SK-MEL-5 (cell line): ENCODE measurements at regions not wholly inside any gene's neighbourhood (a gene's known extent, or its start where the extent isn't known, plus 50 kb on each side); places are given as distances from the start of the nearest gene placed in this dataset.
"Not testable (repeated sequence)": the region's sequence is repeated elsewhere in the genome, so short reads cannot be mapped to it uniquely, and the experiment has no call there.

Experiments
- DNase-seq: peaks from one replicate; pipeline ENCODE4 v3.0.0-alpha.2; 2016; ENCODE audit warnings: low read depth, low spot score
- in situ Hi-C: cut with HindIII; loops from 2 replicates; pipeline ENCODE4 v1.10.0; 2016; ENCODE audit warnings: low sequenced_read_pairs, high pct_unique_total_duplicates, low pct_unique_long_range_greater_than_20kb

DNA sequence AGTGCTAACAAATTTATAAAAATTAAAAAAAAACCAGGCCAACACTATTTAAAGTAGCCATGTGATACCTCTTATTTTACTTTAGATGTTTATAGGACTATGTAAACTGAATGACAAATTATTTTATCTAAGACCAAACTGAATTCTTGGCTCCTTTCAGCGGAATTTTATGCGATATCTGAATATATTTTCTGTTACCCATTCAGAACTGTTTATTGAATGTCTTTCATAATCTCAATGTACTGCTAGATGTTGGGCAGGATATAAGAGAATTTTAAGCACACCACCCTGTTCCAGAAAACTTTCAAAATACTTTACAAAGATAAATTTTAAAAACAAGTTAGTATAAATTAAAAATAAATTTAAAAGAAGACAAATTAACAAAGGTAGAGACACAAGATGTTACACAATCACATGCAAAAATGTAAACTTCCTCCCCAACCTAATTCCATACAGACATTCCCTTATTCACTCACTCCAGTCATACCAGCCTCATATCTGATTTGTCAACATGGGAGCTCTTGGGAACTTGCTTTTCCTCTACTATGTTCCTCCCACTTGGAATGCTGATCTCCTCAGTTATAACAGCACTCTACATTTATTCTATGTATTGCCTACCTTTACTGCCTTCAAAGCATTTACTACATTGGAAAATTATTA, 154.6 kb upstream of the MBNL1 start:
- DNase-seq = no peak
- in situ Hi-C loops = no loop called here

GRCh38 chr3:152120601-152121269, 148.0 kb upstream of the MBNL1 start:
- DNase-seq = no peak
- in situ Hi-C loops = no loop called here

DNA sequence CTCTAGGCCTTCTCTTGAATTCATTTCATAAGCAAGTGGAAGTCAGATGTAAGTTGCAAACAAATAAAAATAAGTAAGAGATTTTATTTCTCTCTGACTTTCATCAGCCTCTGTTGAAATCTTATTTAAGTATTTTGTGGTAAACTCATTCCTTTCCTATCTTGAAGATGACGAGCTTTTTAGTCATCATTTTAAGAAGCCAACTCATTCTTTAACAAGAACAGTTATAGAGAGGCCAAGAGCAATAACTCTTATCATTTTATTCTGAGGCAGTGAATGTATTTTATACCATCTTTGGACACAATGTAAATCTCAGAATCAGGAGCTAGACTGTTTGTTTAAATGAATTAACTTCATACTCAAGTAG, 147.5 kb upstream of the MBNL1 start:
- DNase-seq = no peak
- in situ Hi-C loops = no loop called here

GRCh38 chr3:152122851-152123250, 145.9 kb upstream of the MBNL1 start:
- in situ Hi-C loops = no loop called here
- DNase-seq = no peak

DNA sequence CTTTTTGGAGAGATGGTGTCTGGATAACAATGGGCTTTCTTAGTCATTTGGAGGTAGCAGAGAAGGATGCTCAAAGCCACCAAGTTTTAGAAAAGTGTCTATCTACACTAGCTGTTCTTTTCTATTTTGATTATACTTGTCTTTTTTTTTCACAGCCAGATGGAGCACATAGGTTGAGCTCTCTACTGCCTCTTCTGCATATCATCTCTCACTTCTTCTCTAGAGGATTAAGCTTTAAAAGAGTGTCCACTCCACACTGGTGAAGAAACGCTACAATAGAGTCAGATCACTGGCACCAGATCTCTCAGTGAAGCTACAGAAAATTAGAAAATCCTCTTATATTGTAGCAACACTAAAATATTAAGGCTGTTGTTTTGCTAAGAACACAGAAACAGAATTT, 145.3 kb upstream of the MBNL1 start:
- in situ Hi-C loops = no loop called here

GRCh38 chr3:152126260-152126659, 142.5 kb upstream of the MBNL1 start:
- in situ Hi-C loops = no loop called here
- DNase-seq = no peak

More for the DNA sequence above, 145.3 kb upstream of the MBNL1 start:
- no peak for DNase-seq

GRCh38 chr3:152127058-152127457, 141.7 kb upstream of the MBNL1 start:
- in situ Hi-C loops = no loop called here
- no peak for DNase-seq

- in situ Hi-C loops = no loop called here
These were observed 140.4 kb upstream of the MBNL1 start for GRCh38 chr3:152128356-152128755.

DNA sequence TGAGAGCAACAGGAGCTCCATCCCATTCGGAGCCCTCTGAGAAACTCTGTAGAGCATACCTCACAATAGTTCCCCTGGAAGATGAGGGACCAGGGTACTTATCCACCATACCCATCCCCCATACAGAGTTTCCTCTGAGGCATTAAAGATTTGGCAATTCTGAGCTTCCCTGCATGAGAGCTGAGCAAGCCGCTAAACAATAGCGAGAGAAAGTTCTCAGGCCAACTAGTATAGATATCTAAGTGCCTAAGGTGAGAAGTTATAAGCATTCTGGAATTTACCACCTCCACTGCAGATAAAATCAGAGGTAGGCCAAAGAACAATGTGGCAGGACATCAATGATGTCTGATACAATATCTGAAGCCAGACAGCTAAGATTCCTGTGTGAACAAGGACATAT, 129.1 kb upstream of the MBNL1 start:
- DNase-seq = no peak
- in situ Hi-C loops = no loop called here

More at GRCh38 chr3:152128356-152128755, 140.4 kb upstream of the MBNL1 start:
- DNase-seq = no peak

GRCh38 chr3:152146461-152146860, 122.3 kb upstream of the MBNL1 start:
- no peak for DNase-seq
- in situ Hi-C loops = no loop called here

DNA sequence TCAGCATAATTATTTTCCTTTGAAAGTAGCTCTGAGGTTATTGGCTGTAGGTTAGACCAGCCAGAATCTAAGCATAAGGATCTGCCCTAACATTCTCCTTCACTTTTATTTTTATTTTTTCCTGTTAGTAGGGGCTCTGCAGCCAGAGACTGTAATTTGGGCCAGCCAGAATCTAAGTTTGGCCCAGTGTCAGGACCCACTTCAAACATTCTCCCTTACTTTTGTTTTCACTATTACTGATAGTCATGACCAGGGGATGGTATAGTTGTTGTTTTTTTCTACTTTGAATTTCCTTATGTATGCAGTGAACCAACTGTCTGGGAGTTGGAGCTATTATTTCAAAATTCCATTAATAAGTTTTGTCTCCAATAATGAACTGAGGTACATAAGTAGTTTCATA, 121.0 kb upstream of the MBNL1 start:
- in situ Hi-C loops = no loop called here
- no peak for DNase-seq

DNA sequence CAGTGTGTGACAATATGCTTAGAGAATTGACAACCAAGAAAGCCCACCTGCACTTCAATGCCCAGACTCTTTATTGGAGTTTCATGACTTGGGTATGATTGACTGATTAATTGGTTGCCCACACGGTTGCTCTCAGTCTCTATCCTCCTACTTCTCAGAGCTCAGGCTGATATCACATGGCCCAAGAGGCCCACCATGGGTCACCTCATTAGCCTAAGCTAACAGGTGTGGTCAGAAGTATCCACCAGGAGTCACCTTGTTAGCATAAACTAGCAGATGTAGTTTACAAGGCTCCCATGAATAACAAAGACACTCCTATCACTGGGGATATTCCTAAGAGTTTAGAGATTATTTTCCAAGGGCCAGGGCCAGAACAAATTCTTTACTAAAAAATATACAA, 120.2 kb upstream of the MBNL1 start:
- in situ Hi-C loops = no loop called here

GRCh38 chr3:152149832-152150231, 118.9 kb upstream of the MBNL1 start:
- no peak for DNase-seq
- in situ Hi-C loops = no loop called here

More for the DNA sequence above, 120.2 kb upstream of the MBNL1 start:
- DNase-seq = no peak

DNA sequence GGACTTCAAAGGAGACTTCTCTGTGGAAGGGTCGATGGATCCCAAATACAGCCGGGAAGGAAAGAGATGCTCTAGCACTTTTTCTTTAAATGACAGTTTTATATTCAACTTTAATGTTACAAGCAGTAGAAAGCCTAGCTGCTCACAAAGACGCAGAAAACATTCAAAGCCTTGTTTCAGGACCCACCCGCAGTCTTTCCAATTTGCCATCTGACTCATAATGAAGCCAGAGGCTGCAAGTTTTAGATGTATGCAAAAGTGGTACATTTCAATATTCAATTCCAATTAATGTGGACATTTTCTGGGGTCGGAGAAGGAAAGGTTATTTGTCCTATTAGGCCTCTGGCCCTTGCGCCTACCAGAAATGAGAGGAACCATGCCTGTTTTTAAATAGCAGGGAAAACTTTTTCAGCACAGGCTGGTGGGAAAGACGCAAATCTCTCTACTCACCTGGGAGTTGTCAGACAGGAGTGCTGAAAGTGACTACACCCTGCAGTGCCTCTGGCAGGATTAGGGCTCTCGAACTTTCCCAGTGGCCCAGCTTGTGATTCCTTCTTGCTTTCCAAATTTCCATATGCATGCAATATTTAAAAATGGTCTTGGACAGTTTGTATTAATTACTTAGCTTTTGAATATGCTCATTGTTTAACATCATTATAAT, 117.4 kb upstream of the MBNL1 start:
- in situ Hi-C loops = no loop called here
- no peak for DNase-seq

DNA sequence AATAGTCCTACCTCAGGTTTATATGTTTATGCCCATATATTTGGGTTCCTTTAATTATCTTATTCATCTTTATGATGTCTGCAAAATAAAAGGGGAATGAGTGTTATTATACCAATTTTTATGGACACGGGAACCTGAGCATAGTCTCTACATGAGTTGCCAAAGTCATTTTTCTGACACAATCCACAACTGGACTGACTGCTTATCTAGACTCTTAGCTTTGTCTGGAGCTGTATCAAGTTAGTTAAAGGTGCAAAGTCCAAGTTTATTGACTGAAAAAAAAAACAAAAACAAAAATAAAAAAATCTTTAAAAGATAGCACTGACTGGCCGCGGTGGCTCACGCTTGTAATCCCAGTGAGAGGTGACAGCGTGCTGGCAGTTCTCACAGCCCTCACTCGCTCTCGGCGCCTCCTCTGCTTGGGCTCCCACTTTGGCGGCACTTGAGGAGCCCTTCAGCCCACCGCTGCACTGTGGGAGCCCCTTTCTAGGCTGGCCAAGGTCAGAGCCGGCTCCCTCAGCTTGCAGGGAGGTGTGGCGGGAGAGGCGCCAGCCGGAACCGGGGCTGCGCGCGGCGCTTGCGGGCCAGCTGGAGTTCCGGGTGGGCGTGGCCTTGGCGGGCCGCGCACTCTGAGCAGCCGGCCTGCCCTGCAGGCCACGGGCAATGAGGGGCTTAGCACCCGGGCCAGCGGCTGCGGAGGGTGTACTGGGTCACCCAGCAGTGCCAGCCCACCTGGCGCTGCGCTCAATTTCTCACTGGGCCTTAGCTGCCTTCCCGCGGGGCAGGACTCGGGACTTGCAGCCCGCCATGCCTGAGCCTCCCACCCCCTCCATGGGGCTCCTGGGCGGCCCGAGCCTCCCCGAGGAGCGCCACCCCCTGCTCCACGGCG, 116.6 kb upstream of the MBNL1 start:
- in situ Hi-C loops = not testable (repeated sequence)

DNA sequence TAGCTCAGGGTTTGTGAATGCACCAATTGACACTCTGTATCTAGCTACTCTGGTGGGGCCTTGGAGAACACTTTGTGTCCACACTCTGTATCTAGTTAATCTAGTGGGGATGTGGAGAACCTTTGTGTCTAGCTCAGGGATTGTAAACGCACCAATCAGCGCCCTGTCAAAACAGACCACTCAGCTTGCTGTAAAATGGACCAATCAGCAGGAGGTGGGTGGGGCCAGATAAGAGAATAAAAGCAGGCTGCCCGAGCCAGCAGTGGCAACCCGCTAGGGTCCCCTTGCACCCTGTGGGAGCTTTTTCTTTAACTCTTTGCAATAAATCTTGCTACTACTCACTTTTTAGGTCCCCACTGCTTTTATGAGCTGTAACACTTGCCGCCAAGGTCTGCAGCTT, 115.6 kb upstream of the MBNL1 start:
- not testable (repeated sequence) for DNase-seq

More for the DNA sequence above, 116.6 kb upstream of the MBNL1 start:
- DNase-seq = not testable (repeated sequence)

DNA sequence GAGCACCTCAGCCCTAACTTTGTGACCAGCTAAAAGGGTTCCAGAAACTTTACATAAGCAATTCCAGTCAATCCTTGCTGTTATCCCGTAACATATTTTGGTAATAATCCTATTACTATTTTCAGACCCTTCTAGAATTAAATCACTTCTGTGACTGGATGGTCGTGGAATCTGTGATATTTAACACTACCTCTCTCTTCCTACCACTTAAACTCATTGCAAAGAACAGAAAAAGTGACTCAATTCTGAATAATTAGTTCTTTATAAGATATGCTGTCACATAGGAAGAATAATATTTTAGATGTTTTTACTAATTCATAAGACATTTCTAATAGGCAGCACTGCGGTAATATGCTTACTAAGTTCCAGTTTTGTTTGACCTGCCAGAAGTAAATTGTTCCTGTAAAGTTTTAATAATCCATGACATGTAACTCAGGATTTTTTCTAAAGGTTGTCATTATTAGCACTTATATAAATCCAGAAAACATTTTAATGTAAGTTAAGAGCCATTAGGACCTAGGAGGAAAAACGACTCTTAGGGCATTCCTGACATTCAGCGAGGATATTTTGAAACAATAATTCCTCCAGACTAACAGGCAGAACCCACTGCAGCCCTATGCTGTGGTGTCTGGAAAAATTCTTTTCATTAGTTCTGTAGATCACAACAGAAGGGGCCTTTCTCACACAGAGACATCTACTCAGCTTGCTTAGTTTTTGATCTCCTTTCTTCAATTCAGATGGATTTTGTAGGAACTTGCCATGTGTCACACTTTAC, 113.3 kb upstream of the MBNL1 start:
- no peak for DNase-seq
- in situ Hi-C loops = no loop called here

More for the DNA sequence above, 115.6 kb upstream of the MBNL1 start:
- in situ Hi-C loops = not testable (repeated sequence)
